ENCODE measurements at regions not wholly inside any gene's neighbourhood (a gene's known extent, or its start where the extent isn't known, plus 50 kb on each side); places are given as distances from the start of the nearest gene placed in this dataset.

GRCh38 chr14:89625731-89626232 lies 208.7 kb upstream of the FOXN3 start:
- no peak for DNase-seq

GRCh38 chr14:89625244-89625713 lies 208.2 kb upstream of the FOXN3 start:
- no peak for DNase-seq

GRCh38 chr14:89624500-89625156 lies 207.6 kb upstream of the FOXN3 start:
- DNase-seq, result no peak

- no peak for DNase-seq
These were observed 205.0 kb upstream of the FOXN3 start for GRCh38 chr14:89621791-89622638.

GRCh38 chr14:89621009-89621421 lies 204.0 kb upstream of the FOXN3 start:
- peak; percentile 83 for DNase-seq

GRCh38 chr14:89620436-89620835 lies 203.4 kb upstream of the FOXN3 start:
- no peak for DNase-seq

- DNase-seq, result no peak
These were observed 202.6 kb upstream of the FOXN3 start for GRCh38 chr14:89619596-89619995.

- peak; percentile 84 for DNase-seq
These were observed 201.9 kb upstream of the FOXN3 start for GRCh38 chr14:89618811-89619551.

GRCh38 chr14:89618330-89618708 lies 201.3 kb upstream of the FOXN3 start:
- DNase-seq, result no peak

- DNase-seq, result peak; percentile 53
These were observed 200.7 kb upstream of the FOXN3 start for GRCh38 chr14:89617481-89618329.

- DNase-seq, result peak; percentile 80
These were observed 199.9 kb upstream of the FOXN3 start for GRCh38 chr14:89616852-89617341.

GRCh38 chr14:89616425-89616824 lies 199.4 kb upstream of the FOXN3 start:
- DNase-seq, result no peak

GRCh38 chr14:89615421-89615820 lies 198.4 kb upstream of the FOXN3 start:
- DNase-seq, result no peak

GRCh38 chr14:89614009-89614691 lies 197.1 kb upstream of the FOXN3 start:
- DNase-seq, result no peak

GRCh38 chr14:89613260-89614008 lies 196.4 kb upstream of the FOXN3 start:
- peak; percentile 73 for DNase-seq

GRCh38 chr14:89609500-89610100 lies 192.6 kb upstream of the FOXN3 start:
- DNase-seq, result no peak

- DNase-seq, result no peak
These were observed 190.4 kb upstream of the FOXN3 start for GRCh38 chr14:89607453-89607852.

- no peak for DNase-seq
These were observed 187.0 kb upstream of the FOXN3 start for GRCh38 chr14:89603938-89604480.

- DNase-seq, result no peak
These were observed 184.2 kb upstream of the FOXN3 start for GRCh38 chr14:89600950-89601826.
